Mucosa of descending colon (tissue), 3 donors: ENCODE measurements at regions not wholly inside any gene's neighbourhood (a gene's known extent, or its start where the extent isn't known, plus 50 kb on each side); places are given as distances from the start of the nearest gene placed in this dataset.
A peak's percentile ranks its signal among the peaks of the same experiment; 100 is the strongest.

Experiments
- ATAC-seq: fragments of 200-7000 bp; cut with Tn5 transposase; one replicate; pipeline ENCODE4 v1.9.1; 2020; ENCODE audit warnings: mild to moderate bottlenecking, moderate library complexity
- DNase-seq, 3 donors: peaks; one replicate each; pipeline ENCODE4 v3.0.0-alpha.2; 2020
- H3K36me3 ChIP-seq: fragments of 200-600 bp; one replicate; pipeline ENCODE4 v1.8.0; 2021; ENCODE audit warnings: low read depth, mild to moderate bottlenecking
- H3K4me1 ChIP-seq: fragments of 200-600 bp; one replicate; pipeline ENCODE4 v1.8.0; 2021; ENCODE audit warnings: low read depth, mild to moderate bottlenecking
- H3K4me3 ChIP-seq: fragments of 200-600 bp; one replicate; pipeline ENCODE4 v1.8.0; 2021; ENCODE audit warnings: mild to moderate bottlenecking
- H3K9me3 ChIP-seq: fragments of 200-600 bp; one replicate; pipeline ENCODE4 v1.8.0; 2021; ENCODE audit warnings: mild to moderate bottlenecking
- CTCF ChIP-seq: fragments of 200-600 bp; IDR thresholded peaks from one replicate; pipeline ENCODE4 v1.8.0; 2022; ENCODE audit warnings: antibody characterized with exemption, mild to moderate bottlenecking
- intact Hi-C, 2 donors: fragments of 100-400 bp; cut with DNase I in 1 of 2; cut with micrococcal nuclease in 1 of 2; formaldehyde crosslinking; loops; one replicate each; pipeline versions ENCODE4 v1.11.0 to v1.11.1; 2022; cut with DNase I, micrococcal nuclease
- donor health status: DM: no; HTN: no; CAD: no; lungs with moderate emphysema.
- donor health status: DM: no; HTN: no; CAD: no.
- donor health status: DM: no; HTN: yes; CAD: no.

GRCh38 chr5:30808996-30809395 is 384.5 kb upstream of the CDH6 start:
- DNase-seq (no peak), ATAC-seq (no peak)
- Histone ChIP-seq H3K4me3 (no peak overlapping the region), H3K4me1 (peaks cover 6% of the 10 kb centered on the region), H3K9me3 (no peaks in the 10 kb centered on the region), H3K36me3 (no peaks in the 10 kb centered on the region)
- intact Hi-C loops = no loop called here
- TF ChIP-seq CTCF = no peak

- DNase-seq (peak in 1 of 3 donors; percentile 12), ATAC-seq (no peak)
- Histone ChIP-seq H3K36me3 (no peaks in the 10 kb centered on the region), H3K9me3 (no peaks in the 10 kb centered on the region), H3K4me1 (peaks cover 6% of the 10 kb centered on the region), H3K4me3 (no peak overlapping the region)
- intact Hi-C loops = no loop called here
- no peak for TF ChIP-seq CTCF
These were observed 388.6 kb upstream of the CDH6 start for GRCh38 chr5:30804739-30805505.

GRCh38 chr5:30802961-30803705 is 390.4 kb upstream of the CDH6 start:
- TF ChIP-seq CTCF = no peak
- no peaks in the 10 kb centered on the region for H3K36me3 ChIP-seq
- DNase-seq = no peak
- H3K4me1 ChIP-seq = no peaks in the 10 kb centered on the region
- no peaks in the 10 kb centered on the region for H3K9me3 ChIP-seq
- no peak for ATAC-seq
- intact Hi-C loops = no loop called here
- no peak overlapping the region for H3K4me3 ChIP-seq

GRCh38 chr5:30781643-30782042 is 411.8 kb upstream of the CDH6 start:
- TF ChIP-seq CTCF = no peak
- no peak overlapping the region for H3K4me3 ChIP-seq
- H3K4me1 ChIP-seq = no peaks in the 10 kb centered on the region
- no peaks in the 10 kb centered on the region for H3K9me3 ChIP-seq
- DNase-seq (no peak), ATAC-seq (no peak)
- no peaks in the 10 kb centered on the region for H3K36me3 ChIP-seq
- intact Hi-C loops = no loop called here

GRCh38 chr5:30768056-30768690 is 425.3 kb upstream of the CDH6 start:
- no peak for ATAC-seq
- H3K36me3 ChIP-seq = no peaks in the 10 kb centered on the region
- DNase-seq = no peak
- H3K9me3 ChIP-seq = no peaks in the 10 kb centered on the region
- intact Hi-C loops = no loop called here
- no peaks in the 10 kb centered on the region for H3K4me1 ChIP-seq
- TF ChIP-seq CTCF = no peak
- H3K4me3 ChIP-seq = no peak overlapping the region
